ENCODE measurements at regions not wholly inside any gene's neighbourhood (a gene's known extent, or its start where the extent isn't known, plus 50 kb on each side); places are given as distances from the start of the nearest gene placed in this dataset.
"Not testable (repeated sequence)": the region's sequence is repeated elsewhere in the genome, so short reads cannot be mapped to it uniquely, and the experiment has no call there.

- Histone ChIP-seq H3K4me3 (no peak overlapping the region), H3K27ac (no peak overlapping the region), H3K9me3 (no peaks in the 10 kb centered on the region), H3K36me3 (no peaks in the 10 kb centered on the region), H3K4me1 (no peaks in the 10 kb centered on the region), H3K27me3 (no peaks in the 10 kb centered on the region)
- TF ChIP-seq CTCF (IDR thresholded peaks at IDR 0.05) (no peak), POLR2A (IDR thresholded peaks at IDR 0.05) (no peak), POLR2AphosphoS5 (IDR thresholded peaks at IDR 0.05) (no peak)
- DNase-seq (ENCODE audit: low spot score in 2 of 2) = no peak
- intact Hi-C loops (cut with DNase I; ENCODE audit: low total_unique reads) = no loop called here
Measured at GRCh38 chr6:81933608-81934051, 181.1 kb upstream of the TENT5A start.

DNA sequence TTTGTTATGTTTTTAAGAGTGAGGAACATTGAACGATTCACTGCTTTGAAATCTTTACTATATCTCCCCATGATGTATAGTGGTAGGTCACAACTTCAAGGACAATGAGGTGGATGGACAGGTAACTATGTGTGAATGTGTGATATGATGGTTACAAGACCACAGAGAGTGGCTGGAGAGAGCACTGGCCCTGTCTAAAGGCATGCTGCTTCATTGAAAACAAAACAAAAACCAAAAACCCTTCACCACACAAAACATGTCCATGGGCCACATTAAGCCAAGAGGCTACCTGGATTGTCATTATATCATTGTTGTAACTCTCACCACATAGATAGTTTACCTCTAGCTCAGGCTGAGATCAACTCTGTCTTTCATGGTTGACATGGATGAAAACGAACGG lies 180.6 kb upstream of the TENT5A start:
- no peaks in the 10 kb centered on the region for H3K9me3 ChIP-seq
- intact Hi-C loops (cut with DNase I; ENCODE audit: low total_unique reads) = no loop called here

DNA sequence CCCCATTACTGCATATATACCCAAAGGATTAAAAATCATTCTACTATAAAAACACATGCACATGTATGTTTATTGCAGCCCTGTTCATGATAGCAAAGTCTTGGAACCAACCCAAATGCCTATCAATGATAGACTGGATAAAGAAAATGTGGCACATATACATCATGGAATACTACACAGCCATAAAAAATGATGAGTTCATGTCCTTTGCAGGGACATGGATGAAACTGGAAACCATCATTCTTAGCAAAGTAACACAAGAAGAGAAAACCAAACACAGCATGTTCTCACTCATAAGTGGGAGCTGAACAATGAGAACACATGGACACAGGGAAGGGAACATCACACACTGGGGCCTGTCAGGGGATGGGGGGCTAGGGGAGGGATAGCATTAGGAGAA lies 180.0 kb upstream of the TENT5A start:
- H3K4me1 ChIP-seq; H3K9me3 ChIP-seq; H3K4me3 ChIP-seq; H3K36me3 ChIP-seq; DNase-seq (ENCODE audit: low spot score in 2 of 2); H3K27ac ChIP-seq; intact Hi-C loops (cut with DNase I; ENCODE audit: low total_unique reads); H3K27me3 ChIP-seq: not testable (repeated sequence)

More for the DNA sequence above, 180.6 kb upstream of the TENT5A start:
- no peak for TF ChIP-seq CTCF (IDR thresholded peaks at IDR 0.05)
- no peak for TF ChIP-seq POLR2A (IDR thresholded peaks at IDR 0.05)
- no peak for TF ChIP-seq POLR2AphosphoS5 (IDR thresholded peaks at IDR 0.05)
- Histone ChIP-seq H3K27ac (no peak overlapping the region), H3K4me1 (no peaks in the 10 kb centered on the region), H3K36me3 (no peaks in the 10 kb centered on the region), H3K4me3 (no peak overlapping the region), H3K27me3 (no peaks in the 10 kb centered on the region)
- DNase-seq (ENCODE audit: low spot score in 2 of 2) = no peak

DNA sequence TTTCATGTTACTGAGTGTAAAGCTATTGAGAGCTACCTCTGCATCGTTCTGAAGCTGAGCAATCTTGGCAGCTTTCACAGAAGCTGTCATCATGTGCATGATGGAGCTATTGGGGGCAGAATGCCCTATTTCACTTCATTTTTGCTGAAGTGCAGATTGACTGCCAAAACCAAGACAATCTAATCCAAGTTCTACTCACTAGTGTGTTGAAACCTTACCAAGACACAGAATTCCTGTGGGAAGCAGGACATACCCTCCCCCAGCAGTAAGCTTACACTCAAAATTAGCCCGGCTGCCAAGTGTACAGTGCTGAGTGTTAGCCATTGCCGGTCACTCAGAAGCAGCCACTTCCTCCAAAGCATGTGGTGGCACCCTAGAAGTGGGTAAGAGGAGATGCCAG lies 177.3 kb upstream of the TENT5A start:
- no peak for DNase-seq (ENCODE audit: low spot score in 2 of 2)
- no peak overlapping the region for H3K27ac ChIP-seq
- TF ChIP-seq CTCF (IDR thresholded peaks at IDR 0.05) = no peak
- TF ChIP-seq POLR2AphosphoS5 (IDR thresholded peaks at IDR 0.05) = no peak
- H3K4me3 ChIP-seq = no peak overlapping the region
- no peaks in the 10 kb centered on the region for H3K9me3 ChIP-seq
- no peaks in the 10 kb centered on the region for H3K4me1 ChIP-seq
- no peaks in the 10 kb centered on the region for H3K27me3 ChIP-seq
- intact Hi-C loops (cut with DNase I; ENCODE audit: low total_unique reads) = no loop called here
- H3K36me3 ChIP-seq = no peaks in the 10 kb centered on the region

DNA sequence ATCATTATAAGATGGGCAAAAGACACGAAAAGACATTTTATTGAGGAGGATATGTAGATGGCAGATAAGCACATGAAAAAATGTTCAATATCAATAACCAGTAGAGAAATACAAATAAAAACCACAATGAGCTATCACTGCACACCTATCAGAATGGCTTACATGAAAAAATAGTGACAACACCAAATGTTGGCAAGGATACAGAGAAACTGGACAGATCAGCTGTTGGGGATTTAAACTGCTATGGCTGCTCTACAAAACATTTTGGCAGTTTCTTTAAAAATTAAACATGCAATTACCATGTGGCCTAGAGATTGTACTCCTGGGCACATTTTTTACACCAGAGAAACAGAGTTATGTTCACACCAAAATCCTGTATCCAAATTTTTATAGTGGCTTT lies 172.7 kb upstream of the TENT5A start:
- Histone ChIP-seq H3K36me3 (no peaks in the 10 kb centered on the region), H3K9me3 (no peaks in the 10 kb centered on the region), H3K4me1 (no peaks in the 10 kb centered on the region), H3K4me3 (no peak overlapping the region), H3K27ac (no peak overlapping the region), H3K27me3 (no peaks in the 10 kb centered on the region)
- intact Hi-C loops (cut with DNase I; ENCODE audit: low total_unique reads) = no loop called here
- DNase-seq (ENCODE audit: low spot score in 2 of 2) = no peak
- TF ChIP-seq POLR2AphosphoS5 (IDR thresholded peaks at IDR 0.05) = no peak
- TF ChIP-seq CTCF (IDR thresholded peaks at IDR 0.05) = no peak
- TF ChIP-seq POLR2A (IDR thresholded peaks at IDR 0.05) = no peak
